ENCODE measurements at regions not wholly inside any gene's neighbourhood (a gene's known extent, or its start where the extent isn't known, plus 50 kb on each side); places are given as distances from the start of the nearest gene placed in this dataset.
"Not testable (repeated sequence)": the region's sequence is repeated elsewhere in the genome, so short reads cannot be mapped to it uniquely, and the experiment has no call there.

- H3K27me3 Mint-ChIP-seq = no peaks in the 10 kb centered on the region
- no peaks in the 10 kb centered on the region for H3K36me3 Mint-ChIP-seq (ENCODE audit: low read depth)
- H3K4me3 Mint-ChIP-seq = no peak overlapping the region
- ChIA-PET CTCF (no interaction called here), POLR2A (no interaction called here)
- intact Hi-C loops (cut with micrococcal nuclease) = no loop called here
- H3K9me3 Mint-ChIP-seq = peaks cover 25% of the 10 kb centered on the region
- ATAC-seq (ENCODE audit: low read depth) = no peak
- H3K4me1 Mint-ChIP-seq = no peaks in the 10 kb centered on the region
- no peak overlapping the region for H3K27ac Mint-ChIP-seq
- no peak for TF ChIP-seq CTCF (IDR thresholded peaks at IDR 0.05)
- no peak for DNase-seq
These were observed 214.8 kb downstream of the RERGL start for GRCh38 chr12:17875230-17875629.

- intact Hi-C loops (cut with micrococcal nuclease) = no loop called here
- Mint-ChIP-seq H3K9me3 (peaks cover 10% of the 10 kb centered on the region), H3K4me3 (no peak overlapping the region), H3K4me1 (no peaks in the 10 kb centered on the region), H3K36me3 (ENCODE audit: low read depth) (no peaks in the 10 kb centered on the region), H3K27ac (no peak overlapping the region), H3K27me3 (no peaks in the 10 kb centered on the region)
- TF ChIP-seq CTCF (IDR thresholded peaks at IDR 0.05) = no peak
- ATAC-seq (ENCODE audit: low read depth) = no peak
- CTCF ChIA-PET = no interaction called here
- no peak for DNase-seq
- POLR2A ChIA-PET = no interaction called here
These were observed 223.2 kb downstream of the RERGL start for GRCh38 chr12:17866802-17867201.

GRCh38 chr12:17855548-17855947, 234.4 kb downstream of the RERGL start:
- H3K4me1 Mint-ChIP-seq; H3K27ac Mint-ChIP-seq; H3K36me3 Mint-ChIP-seq (ENCODE audit: low read depth); H3K27me3 Mint-ChIP-seq; ATAC-seq (ENCODE audit: low read depth); POLR2A ChIA-PET; CTCF ChIA-PET; H3K9me3 Mint-ChIP-seq; DNase-seq; H3K4me3 Mint-ChIP-seq: not testable (repeated sequence)
- intact Hi-C loops (cut with micrococcal nuclease) = loop anchor here (2.0 kb wide), 1 partner anchor 89 kb away; no protein-coding TSS in a partner anchor

- Mint-ChIP-seq H3K4me3 (no peak overlapping the region), H3K4me1 (no peaks in the 10 kb centered on the region), H3K36me3 (ENCODE audit: low read depth) (no peaks in the 10 kb centered on the region), H3K27me3 (no peaks in the 10 kb centered on the region), H3K27ac (no peak overlapping the region), H3K9me3 (peaks cover 2% of the 10 kb centered on the region)
- no peak for TF ChIP-seq CTCF (IDR thresholded peaks at IDR 0.05)
- intact Hi-C loops (cut with micrococcal nuclease) = no loop called here
- ATAC-seq (ENCODE audit: low read depth) (no peak), DNase-seq (no peak)
- ChIA-PET POLR2A (no interaction called here), CTCF (no interaction called here)
These were observed 236.9 kb downstream of the RERGL start for GRCh38 chr12:17853054-17853453.

GRCh38 chr12:17841496-17841895, 248.5 kb downstream of the RERGL start:
- POLR2A ChIA-PET = no interaction called here
- H3K27me3 Mint-ChIP-seq = no peaks in the 10 kb centered on the region
- intact Hi-C loops (cut with micrococcal nuclease) = no loop called here
- CTCF ChIA-PET = no interaction called here
- DNase-seq = no peak
- H3K9me3 Mint-ChIP-seq = no peaks in the 10 kb centered on the region
- no peaks in the 10 kb centered on the region for H3K4me1 Mint-ChIP-seq
- no peak for TF ChIP-seq CTCF (IDR thresholded peaks at IDR 0.05)
- no peaks in the 10 kb centered on the region for H3K36me3 Mint-ChIP-seq (ENCODE audit: low read depth)
- H3K27ac Mint-ChIP-seq = no peak overlapping the region
- H3K4me3 Mint-ChIP-seq = no peak overlapping the region
- no peak for ATAC-seq (ENCODE audit: low read depth)

- DNase-seq (no peak), ATAC-seq (ENCODE audit: low read depth) (no peak)
- H3K36me3 Mint-ChIP-seq (ENCODE audit: low read depth) = no peaks in the 10 kb centered on the region
- no peak overlapping the region for H3K4me3 Mint-ChIP-seq
- H3K4me1 Mint-ChIP-seq = no peaks in the 10 kb centered on the region
- no peak overlapping the region for H3K27ac Mint-ChIP-seq
- ChIA-PET CTCF (no interaction called here), POLR2A (no interaction called here)
- H3K9me3 Mint-ChIP-seq = no peaks in the 10 kb centered on the region
- TF ChIP-seq CTCF (IDR thresholded peaks at IDR 0.05) = no peak
- H3K27me3 Mint-ChIP-seq = no peaks in the 10 kb centered on the region
- intact Hi-C loops (cut with micrococcal nuclease) = no loop called here
These were observed 260.2 kb downstream of the RERGL start for GRCh38 chr12:17829813-17830212.

All from activated B cell treated with CpG ODN at 0.5 μM for 24 hours (primary cell).